Fibroblast of gingiva (primary cell): ENCODE measurements at regions not wholly inside any gene's neighbourhood (a gene's known extent, or its start where the extent isn't known, plus 50 kb on each side); places are given as distances from the start of the nearest gene placed in this dataset.
A peak's percentile ranks its signal among the peaks of the same experiment; 100 is the strongest.

Source experiments
- DNase-seq: peaks from one replicate; pipeline ENCODE4 v3.0.0-alpha.2; 2011; ENCODE audit warnings: low read depth

DNA sequence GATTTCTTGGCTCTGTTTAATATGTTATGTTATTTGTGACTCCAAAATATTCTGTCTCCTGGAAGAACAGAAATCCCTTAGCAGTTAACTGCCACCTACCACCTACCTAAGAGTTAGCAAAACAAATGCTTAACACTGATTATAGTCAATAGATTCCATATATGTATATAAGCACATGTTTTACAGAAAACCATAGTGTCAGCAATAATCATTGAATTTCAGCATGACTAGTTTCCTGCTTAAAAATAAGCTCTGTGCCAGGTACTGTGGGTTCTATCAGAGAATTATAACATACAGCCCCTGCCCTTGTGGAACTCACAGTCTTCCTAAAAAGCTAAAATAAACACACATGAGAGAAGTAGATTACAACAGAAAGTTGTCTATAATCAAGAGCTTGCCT, 561.9 kb upstream of the CAMK1G start:
- no peak for DNase-seq

DNA sequence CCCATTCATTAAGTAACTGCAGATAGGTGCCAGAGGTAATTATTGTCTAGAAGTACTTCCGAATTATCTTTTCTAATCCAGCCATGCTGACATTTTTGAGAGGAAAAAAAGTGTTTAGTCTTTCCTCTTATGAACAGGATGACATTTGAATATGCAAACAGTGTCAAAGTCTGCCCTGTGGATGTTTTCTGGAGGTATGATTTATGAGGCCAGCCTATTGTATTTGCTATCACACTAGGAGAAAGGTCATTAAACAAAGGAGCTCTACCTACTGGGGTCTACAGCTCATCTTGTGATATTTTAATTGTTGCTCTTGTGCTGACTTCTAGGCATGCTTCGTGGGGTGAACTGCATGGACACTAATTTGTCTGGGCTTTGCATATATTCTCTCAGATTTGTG, 559.7 kb upstream of the CAMK1G start:
- DNase-seq, result no peak

DNA sequence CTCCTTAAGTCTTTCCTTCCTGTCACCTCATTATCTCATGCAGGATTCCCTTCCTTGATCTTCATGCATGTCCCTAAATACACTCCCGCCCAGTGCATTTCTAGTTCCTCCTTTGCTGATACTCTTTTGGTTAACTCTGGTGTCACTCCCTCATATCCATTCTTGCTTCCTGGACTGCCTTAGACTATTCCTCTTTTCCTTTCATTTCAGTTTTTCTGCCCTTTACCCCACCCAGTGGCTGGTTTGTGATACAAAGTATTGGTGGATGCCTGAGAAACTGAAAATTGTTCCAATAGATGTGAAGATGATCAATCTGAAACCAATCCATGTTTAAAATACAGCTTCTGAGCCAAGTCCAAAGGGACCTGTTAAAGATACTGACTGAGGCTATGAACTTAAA, 553.8 kb upstream of the CAMK1G start:
- DNase-seq, result no peak

DNA sequence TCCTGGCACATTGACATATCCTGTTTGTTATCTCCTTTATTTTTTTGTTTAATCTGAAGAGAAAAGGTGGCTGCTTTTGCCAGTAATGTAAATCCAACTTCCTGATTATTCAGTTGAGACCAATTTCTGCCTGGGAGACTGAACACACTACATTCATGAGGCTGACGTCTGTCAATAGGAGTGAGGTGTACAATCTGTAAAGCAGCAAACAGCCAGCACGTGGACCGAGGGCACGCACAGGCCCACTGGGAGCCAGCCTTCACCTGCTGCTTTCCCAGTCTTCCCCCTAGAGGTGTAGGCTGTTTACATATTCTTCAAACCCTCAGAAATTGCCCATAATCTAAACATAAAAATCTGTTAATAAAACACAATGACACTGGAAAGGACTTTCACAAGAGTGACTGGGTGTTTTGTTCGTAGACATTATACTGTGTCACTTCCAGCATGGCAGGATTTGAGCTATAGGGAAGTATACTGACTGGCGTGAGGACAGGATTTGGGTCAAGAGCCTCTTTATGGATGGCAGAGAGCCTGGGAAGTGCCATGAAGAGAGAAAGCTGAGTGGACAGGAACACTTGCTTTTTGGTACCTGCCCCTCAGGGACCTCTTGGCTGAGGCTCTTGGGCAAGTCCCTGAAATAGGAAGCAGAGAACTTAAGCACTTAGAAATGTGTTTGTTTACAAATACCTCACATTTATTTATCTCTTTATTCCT, 552.9 kb upstream of the CAMK1G start:
- DNase-seq, result no peak

DNA sequence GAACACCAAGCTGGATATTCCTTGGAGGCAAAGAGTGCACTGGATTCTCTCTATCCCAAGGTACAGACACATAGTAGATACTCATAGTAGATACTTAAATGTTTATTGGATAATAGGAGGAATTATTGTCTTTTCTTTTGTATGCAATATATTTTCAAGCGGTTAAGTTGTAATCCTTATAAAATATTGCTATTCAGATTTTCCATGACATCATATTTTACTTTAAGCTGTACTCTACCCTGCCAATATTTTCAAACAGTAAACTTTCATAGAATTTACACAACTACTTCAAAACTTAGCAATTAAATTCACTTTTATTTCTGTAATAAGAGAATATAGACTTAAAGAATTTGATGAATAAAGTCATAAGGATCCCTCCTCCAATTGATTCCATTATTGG, 546.5 kb upstream of the CAMK1G start:
- DNase-seq, result no peak

DNA sequence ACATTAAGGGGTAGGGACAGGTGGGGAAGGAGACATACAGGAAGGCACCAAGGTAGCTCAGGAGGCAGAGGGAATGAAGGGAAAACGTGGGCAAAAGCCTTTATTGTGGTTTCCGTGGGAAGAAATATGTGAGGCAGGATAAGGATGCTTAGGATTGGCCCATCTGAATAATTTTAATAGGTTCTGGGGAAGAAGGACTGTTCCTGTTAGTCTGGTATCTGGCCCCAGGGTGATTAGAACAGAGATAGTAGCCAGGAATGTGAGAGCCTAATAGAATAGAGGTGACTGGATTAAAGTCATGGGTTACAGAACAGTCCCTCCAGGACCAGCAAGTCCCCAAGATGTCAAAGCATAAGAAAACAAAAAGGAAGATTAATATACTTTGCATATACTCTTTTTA, 545.2 kb upstream of the CAMK1G start:
- no peak for DNase-seq

DNA sequence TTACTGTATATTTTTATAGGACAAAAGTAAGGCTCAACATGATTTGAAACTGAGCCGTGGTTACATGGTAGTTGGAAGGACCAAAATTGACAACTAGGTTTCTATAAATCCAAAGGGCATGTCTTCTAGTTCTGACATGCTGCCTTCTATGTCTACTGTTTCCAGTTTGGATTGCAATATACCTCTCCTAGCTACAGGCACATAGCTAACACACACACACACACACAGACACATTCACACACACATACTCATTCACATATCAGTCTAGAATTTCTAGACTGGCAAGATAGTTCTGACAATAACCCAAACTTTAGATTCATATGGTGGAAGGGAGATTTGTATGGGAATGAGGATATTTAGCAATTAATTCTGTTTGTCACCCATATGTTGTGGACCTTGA, 544.8 kb upstream of the CAMK1G start:
- no peak for DNase-seq

DNA sequence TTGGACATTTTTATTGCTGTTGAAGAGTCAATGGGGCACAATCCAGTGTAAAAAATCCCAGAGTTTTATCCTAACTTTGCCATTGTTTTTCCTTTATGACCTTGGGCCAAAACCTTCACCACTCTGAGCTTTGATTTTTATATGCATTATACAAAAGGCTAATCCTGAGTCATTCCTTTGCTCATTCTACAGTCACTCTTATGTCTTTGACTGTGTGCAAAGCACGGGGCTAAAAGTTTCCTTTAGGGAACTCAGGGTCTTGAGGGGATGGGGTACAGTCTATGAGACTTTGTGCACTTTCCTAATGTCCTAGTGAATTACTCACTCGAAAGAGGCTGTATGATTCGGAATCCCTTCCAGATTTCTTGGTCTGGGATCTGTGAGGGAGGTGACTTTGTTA, 543.2 kb upstream of the CAMK1G start:
- no peak for DNase-seq

DNA sequence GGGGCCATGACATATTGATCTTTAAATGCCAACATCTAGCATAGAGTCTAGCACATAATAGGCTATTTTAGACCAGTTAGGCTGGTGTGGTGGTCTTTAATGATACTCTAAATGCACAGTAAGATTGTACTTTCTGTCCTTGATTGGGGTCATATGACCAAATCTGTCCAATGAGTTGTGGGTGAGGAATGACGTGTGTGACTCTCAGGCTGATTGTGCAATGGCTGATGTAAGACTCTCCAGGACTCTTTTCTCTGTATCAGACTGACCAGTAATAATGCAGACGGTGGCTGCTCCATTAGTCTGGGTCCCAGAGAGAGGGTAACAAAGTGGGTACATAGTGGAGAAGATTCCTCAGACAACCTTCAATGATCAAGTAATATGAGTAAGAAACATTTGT, 541.6 kb upstream of the CAMK1G start:
- no peak for DNase-seq

DNA sequence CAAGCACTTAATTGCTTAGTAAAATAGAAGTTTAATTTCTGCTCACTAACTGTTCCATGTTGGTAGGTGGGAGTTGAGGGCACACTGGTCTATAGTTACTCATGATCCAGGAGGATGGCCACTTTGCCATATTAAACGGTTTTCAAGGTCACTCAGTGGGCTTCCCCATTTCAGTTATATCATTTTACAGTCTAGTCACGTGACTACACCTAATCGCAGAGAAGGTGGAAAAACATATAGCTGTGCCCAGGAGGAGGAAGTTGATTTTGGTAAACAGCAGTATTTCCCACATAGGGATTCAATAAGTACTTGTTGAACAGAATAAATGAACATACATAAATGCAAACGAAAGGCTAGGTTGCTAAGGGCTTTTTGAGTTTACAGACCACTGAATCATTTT, 541.1 kb upstream of the CAMK1G start:
- DNase-seq, result no peak

DNA sequence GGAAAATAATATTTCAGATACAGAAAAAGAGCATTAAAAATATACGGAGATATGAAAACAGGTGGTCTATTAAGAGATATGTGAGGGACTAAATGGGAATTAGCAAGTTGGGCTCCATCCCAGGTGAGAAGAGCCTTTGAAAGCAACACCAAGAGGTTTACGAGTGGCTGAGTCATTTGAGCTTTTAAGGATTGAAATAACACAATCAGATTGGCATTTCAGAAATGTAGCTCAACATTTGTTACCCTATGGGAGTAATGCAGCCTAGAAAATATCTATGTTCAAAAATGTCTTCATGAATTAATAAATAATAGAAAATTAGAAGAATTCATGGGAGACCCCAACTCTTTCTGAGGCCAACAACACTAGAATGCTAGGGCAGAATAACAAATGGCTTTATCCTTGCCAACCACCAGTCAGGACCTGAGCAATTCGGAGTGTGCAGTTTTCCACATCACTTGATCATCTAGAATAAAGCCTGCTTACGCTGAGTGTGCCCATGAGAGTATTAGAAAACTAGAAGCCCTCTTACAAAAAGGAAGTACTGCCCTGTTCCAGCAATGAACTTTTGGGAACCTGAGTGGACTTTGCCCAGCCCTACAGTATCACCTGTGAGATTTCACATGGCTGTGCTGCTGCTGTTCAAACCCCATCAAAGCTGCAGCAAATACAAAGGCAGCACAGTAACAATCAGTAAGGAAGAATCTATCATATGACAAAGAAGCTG, 538.0 kb upstream of the CAMK1G start:
- no peak for DNase-seq

DNA sequence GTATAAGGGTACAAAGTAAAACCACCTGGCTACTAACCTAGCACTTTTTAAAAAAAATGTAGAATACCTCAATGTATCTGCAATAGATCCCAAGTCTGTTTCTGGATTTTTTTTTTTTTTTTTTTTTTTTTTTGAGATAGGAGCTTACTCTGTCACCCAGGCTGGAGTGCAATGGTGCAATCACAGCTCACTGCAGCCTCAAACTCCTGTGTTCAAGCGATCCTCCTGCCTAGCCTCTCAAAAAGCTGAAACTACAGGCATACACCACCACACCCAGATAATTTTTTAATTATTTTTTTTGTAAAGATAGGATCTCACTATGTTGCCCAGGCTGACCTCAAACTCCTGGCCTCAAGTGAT, 537.5 kb upstream of the CAMK1G start:
- no peak for DNase-seq

DNA sequence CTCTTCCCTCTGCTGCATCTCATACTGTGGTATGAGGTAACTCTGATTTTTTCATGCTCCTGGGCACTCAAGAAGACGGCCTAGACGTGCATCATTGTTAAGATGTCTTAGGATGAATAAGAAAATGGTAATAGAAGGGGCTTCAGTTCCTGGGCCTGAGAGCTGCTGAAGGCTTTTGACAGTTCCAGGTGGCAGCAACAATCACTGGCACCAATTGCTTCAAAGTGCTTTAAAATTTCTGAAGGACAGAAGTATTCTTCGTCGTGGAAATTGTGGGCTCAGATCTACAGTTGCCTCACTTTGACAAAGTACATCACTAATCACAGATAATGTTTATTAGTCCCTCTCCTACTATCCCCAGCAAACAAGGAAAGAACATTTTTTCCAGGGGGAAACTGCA, 536.6 kb upstream of the CAMK1G start:
- no peak for DNase-seq

DNA sequence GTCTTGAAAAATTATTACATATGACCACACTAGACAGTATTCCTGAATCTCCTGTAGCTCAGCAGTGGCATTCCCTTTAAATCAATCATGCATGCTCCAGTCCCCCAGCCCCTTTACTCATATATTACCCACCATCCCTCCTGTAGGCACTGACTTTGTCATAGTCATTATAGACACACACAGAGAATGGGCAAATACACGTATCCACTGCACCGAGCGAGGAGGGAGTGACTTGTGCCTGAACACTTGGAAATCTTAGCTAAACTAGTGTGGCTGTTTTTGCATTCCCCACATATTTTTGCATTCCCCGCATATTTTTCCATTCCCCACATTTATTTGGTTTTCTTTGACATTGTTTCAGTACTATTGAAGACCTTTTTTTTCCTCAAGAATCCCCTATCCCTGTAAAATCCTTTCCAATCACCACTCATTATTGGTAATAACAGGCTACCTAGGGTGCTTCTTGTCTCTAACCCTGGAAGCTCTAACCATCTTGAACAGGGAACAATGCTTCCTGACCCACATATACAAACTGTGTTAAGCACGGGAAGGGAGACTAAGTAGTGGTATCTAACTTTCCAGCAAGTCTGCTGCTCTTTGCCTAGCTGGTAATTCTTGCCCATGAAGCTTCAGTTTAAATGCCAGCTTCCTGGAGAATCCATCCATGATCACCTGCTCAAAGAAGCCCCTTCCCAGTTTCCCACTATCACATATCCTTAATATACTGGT, 534.4 kb upstream of the CAMK1G start:
- DNase-seq, result peak; percentile 2

DNA sequence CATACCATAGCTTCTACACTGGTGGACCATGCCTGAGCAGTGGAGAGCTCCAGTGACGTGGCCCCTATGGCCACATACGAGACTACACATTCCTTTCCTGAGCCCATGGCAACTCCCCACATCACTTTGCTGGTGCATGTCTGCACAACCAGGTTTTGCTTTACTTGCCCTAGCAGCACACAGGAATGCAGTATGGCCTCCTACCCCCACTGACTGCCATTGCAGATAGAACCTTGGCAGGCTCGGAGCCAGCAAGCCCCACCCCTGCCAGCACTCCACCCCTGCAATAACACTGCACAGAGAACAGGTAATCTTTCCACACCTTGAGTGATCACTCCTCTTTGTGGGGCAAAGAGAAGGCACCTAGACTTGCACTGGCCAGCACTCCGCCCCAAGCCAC, 531.9 kb upstream of the CAMK1G start:
- no peak for DNase-seq

DNA sequence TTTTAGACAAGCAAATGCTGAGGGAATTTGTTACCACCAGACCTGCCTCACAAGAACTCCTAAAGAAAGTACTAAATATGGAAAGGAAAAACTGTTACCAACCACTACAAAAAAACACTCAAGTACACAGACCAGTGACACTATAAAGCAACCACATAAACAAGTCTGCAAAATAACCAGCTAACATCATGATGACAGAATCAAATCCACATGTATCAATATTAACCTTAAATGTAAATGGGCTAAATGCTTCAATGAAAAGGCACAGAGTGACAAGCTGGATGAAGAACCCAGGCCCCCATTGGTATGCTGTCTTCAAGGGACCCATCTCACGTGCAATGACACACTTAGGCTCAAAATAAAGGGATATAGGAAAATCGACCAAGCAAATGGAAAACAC, 529.9 kb upstream of the CAMK1G start:
- DNase-seq, result no peak

DNA sequence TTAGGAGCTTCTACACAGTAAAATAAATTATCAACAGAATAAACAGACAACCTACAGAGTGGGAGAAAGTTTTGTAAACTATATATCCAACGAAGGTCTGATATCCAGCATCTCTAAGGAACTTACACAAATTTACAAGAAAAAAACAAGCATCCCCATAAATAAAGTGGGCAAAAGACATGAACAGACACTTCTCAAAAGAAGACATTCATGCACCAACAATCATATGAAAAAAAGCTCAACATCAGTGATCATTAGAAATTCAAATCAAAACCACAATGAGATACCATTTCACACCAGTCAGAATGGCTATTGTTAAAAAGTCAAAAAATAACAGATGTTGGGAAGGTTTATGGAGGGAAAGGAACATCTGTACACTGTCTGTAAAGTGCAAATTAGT, 526.4 kb upstream of the CAMK1G start:
- DNase-seq, result no peak

DNA sequence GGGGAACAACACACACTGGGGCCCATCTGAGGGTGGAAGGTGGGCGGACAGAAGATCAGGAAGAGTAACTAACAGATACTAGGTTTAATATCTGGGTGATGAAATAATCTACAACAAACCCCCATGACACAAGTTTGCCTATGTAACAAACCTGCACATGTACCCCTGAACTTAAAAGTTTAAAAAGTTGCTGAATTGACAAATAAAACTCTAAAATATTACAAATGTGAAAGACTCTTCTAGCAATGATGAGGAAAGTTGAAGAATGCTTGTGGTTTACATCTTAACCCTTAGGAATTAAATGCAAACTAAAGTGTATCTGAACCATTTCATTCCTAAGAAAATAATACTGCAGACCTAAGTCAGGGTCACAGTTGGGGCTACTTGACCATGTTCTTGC, 525.6 kb upstream of the CAMK1G start:
- DNase-seq, result no peak

DNA sequence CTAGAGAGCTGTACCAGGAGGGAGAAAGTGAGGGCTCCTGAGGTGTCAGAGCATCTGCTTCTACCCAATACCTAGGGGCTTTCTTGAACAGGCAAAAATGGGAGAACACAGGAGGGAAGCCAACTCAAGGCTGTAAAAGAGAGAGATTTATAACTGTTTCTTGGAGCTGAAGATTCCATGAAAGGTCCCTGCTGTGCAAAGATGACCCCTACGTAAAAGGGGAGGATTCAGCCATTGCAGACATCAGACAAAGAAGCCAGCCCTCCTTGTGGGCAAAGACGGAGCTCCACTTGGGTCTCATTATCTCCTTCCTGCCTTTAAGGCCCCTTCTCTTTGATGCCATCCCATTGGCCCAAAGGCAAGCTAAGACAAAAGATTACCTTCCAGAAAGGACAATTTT, 524.1 kb upstream of the CAMK1G start:
- no peak for DNase-seq

DNA sequence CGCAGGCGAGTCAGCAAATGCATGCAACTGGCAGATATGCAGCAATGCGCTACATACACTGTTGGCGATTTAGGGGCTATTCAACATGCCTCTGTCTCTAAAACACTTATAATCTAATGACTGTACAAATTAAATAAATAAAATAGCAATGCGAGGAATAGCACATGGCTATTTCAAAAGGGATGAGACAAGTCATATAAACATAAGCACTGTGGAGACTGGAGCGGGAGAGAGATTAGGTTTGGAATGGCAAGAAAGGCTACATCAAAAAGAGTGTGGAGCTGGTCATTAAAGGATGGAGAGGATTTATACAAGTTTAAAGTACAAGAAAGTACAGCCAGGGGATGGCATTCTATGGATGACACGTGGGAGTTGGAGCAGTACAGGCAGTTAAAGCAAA, 523.5 kb upstream of the CAMK1G start:
- DNase-seq, result no peak

DNA sequence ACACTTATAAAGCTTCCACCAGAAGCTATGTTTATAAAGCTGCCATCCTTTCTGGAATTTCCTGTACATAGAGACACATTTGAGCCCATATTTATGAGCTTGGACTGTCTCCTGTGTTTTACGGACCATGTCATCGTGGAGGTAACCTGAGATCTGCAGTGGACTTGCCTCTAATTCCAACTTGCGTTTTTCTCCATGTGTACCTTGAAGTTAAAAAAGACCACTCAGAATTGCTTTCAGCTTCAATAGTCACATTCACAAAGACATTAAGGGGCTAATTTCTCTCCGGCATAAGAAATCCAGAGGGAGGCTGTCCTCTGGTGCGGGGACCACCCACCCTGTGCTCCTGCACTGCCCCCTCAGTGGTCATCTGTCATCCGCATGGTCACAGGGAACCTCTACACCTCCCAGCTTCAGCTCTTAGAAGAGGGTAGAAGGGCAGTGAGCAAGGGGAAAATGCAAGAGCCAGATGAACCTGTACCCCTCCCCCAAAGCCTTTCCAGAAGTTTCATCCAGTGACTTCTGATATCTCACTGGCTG, 521.4 kb upstream of the CAMK1G start:
- no peak for DNase-seq

DNA sequence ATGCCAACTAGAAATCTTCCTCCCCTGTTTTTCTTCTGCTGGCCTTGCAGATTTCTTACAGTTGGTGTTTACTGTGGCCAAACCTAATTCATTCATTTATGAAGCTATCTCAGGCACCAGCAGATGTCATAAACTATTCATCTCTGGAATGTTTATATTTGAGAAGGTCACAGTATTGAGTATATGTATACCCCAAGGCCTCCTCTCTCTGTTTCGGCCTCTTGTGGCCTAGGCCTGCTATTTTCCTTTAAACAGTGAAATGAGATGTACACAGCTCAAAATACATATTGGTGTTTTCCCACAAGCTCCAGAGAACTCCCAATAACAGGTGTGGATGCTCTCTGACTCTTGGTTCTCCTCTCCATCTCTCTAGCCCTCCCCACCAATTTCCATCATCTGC, 520.7 kb upstream of the CAMK1G start:
- no peak for DNase-seq
